ENCODE measurements at regions not wholly inside any gene's neighbourhood (a gene's known extent, or its start where the extent isn't known, plus 50 kb on each side); places are given as distances from the start of the nearest gene placed in this dataset.

GRCh38 chr13:97875911-97876310 is 77.6 kb upstream of the IPO5 start:
- no peaks in the 10 kb centered on the region for H3K4me1 ChIP-seq
- H3K36me3 ChIP-seq, result no peaks in the 10 kb centered on the region
- H3K9me3 ChIP-seq, result no peaks in the 10 kb centered on the region
- no peak for DNase-seq
- H3K27me3 ChIP-seq, result no peaks in the 10 kb centered on the region
- no peak for TF ChIP-seq CTCF (IDR thresholded peaks at IDR 0.05)
- no peak for TF ChIP-seq POLR2A (IDR thresholded peaks at IDR 0.05)
- no peak overlapping the region for H3K27ac ChIP-seq
- no peak overlapping the region for H3K4me3 ChIP-seq

DNA sequence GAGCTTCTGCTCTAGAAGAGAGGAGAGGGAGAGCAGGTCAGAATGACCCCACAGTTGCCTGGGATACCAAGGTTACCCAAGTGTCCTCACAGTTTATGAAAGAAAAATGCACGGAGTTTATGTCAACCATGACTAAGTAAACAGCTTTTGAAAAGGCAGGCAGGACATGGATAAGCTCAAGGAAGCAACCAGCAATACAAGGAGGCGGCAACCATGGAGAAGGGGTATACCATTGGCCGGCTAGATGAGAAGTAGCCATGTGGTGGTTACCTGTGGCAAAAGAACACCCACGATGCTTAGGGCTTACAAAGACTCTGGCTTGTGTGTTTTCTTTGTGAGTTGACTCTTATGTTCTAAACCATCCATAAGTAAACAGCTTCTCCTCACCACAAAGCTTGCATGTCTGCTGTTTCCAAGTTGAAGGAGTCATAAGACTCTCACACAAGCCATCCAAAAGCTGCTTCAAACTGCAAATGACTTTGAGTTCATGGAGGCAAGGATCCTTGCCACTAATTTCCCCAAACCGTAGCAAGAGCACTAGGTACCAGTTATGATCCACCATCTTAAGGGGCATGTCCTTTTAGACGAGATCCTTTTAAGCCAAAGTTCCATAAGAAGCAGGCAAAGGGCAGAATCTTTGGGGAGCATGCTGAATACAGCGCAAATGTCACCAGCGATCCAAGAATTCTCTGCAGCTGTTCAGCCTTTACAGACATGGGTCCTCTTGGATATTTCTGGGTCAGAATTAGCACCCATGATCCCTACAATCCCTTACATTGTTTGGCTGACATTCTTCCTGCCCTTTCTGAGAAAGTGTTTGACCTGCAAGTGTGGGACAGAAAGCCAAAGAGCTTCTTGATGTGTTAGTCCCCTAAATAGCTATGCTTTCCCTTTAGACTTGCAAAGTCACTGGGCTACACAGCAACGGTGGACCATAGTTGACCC is 74.8 kb upstream of the IPO5 start:
- H3K27me3 ChIP-seq, result no peaks in the 10 kb centered on the region
- H3K36me3 ChIP-seq, result no peaks in the 10 kb centered on the region
- H3K4me1 ChIP-seq, result no peaks in the 10 kb centered on the region
- H3K9me3 ChIP-seq, result no peaks in the 10 kb centered on the region
- H3K4me3 ChIP-seq, result no peak overlapping the region
- TF ChIP-seq CTCF (IDR thresholded peaks at IDR 0.05) (no peak), POLR2A (IDR thresholded peaks at IDR 0.05) (no peak)
- no peak for DNase-seq
- H3K27ac ChIP-seq, result no peak overlapping the region

DNA sequence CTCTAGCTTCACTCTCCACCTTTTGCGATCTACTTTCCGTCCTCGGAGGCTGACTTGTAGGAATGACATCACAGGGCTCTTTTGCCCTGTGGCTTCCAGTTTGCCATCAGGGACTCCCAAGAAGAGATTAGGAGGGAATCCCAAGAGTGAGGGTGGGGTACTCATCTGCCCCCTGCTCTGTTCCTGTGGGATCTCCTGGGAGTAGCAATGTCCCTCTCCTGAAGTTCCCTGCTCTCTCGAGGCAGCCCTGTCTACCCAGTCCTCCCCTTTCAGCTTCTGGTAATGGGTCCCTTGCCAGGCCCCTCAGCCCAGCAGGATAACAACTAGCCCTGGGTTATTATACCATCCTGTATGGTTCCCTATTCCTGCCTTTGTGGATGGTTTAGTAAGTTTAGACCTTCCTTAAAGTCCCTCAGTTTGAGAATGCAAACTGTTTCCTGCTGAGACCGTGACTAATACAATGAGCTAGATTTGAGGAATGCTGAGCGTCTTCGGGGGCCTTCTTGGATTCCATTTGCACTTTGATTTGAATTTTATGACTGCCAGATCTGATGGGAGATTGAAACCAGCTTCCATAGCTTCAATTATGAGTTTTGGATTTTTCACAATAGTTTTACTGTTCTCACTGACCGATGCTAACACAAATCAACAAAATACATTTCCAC is 73.7 kb upstream of the IPO5 start:
- H3K27me3 ChIP-seq, result no peaks in the 10 kb centered on the region
- no peak overlapping the region for H3K4me3 ChIP-seq
- no peak overlapping the region for H3K27ac ChIP-seq
- H3K9me3 ChIP-seq, result no peaks in the 10 kb centered on the region
- DNase-seq, result no peak
- H3K36me3 ChIP-seq, result no peaks in the 10 kb centered on the region
- TF ChIP-seq CTCF (IDR thresholded peaks at IDR 0.05) (no peak), POLR2A (IDR thresholded peaks at IDR 0.05) (no peak)
- H3K4me1 ChIP-seq, result no peaks in the 10 kb centered on the region

DNA sequence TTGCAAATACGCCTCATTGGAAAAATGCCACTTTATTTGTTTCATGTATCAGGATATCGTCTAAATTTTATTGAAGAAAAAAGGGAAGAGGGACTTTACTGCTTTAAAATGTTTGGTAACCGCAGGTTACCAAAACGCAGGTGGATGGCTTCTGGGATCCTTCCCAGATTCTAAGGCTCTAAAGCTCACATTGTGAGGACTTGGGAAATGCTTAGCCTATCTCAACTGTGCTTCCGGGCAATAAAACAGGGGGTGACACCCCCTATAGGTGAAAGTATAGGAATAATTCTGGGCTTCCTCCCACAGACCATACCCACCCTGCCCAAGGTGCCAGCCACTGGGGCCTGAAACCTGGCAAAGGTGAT is 73.2 kb upstream of the IPO5 start:
- no peak overlapping the region for H3K4me3 ChIP-seq
- DNase-seq, result no peak
- no peaks in the 10 kb centered on the region for H3K9me3 ChIP-seq
- H3K27me3 ChIP-seq, result no peaks in the 10 kb centered on the region
- no peaks in the 10 kb centered on the region for H3K36me3 ChIP-seq
- no peaks in the 10 kb centered on the region for H3K4me1 ChIP-seq
- no peak overlapping the region for H3K27ac ChIP-seq
- TF ChIP-seq CTCF (IDR thresholded peaks at IDR 0.05) (no peak), POLR2A (IDR thresholded peaks at IDR 0.05) (no peak)

GRCh38 chr13:97881556-97881955 is 71.9 kb upstream of the IPO5 start:
- H3K27me3 ChIP-seq, result no peaks in the 10 kb centered on the region
- no peaks in the 10 kb centered on the region for H3K9me3 ChIP-seq
- no peak overlapping the region for H3K4me3 ChIP-seq
- TF ChIP-seq CTCF (IDR thresholded peaks at IDR 0.05) (no peak), POLR2A (IDR thresholded peaks at IDR 0.05) (no peak)
- DNase-seq, result no peak
- H3K27ac ChIP-seq, result no peak overlapping the region
- no peaks in the 10 kb centered on the region for H3K36me3 ChIP-seq
- no peaks in the 10 kb centered on the region for H3K4me1 ChIP-seq
